GM19238 (cell line): ENCODE measurements at regions not wholly inside any gene's neighbourhood (a gene's known extent, or its start where the extent isn't known, plus 50 kb on each side); places are given as distances from the start of the nearest gene placed in this dataset.

Source experiments
- DNase-seq: peaks from one replicate; pipeline ENCODE4 v3.0.0; 2011; ENCODE audit warnings: low spot score; ENCODE audit not compliant: insufficient read length

DNA sequence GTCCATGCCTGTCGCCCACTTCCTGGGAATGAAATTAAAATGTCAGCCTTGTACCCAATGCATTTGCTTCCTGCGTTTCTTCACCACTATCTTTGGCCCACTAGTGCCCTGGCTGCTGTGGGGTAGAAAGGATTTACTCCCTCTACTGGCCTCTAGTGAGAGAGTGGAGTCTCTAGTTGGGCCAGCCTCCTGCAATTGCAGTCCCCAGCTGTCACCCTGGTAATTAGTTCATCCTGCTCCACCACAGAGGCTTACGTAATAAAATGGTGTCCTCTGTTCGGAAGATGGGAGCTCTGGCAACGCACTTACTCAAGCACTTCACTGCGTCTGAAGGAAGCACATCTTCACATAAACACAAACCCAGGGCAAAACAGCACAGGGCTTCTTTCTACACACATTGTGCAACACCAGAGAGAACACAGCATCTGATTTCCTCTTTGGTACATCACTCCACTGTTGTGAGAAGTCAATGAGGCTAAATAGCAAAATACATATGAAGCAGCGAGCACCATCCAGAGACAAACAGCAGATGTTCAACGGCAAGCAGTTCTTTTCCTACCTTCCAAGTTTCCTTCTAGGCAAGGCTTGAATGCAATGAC, 274.6 kb downstream of the LRATD1 start:
- DNase-seq: no peak

DNA sequence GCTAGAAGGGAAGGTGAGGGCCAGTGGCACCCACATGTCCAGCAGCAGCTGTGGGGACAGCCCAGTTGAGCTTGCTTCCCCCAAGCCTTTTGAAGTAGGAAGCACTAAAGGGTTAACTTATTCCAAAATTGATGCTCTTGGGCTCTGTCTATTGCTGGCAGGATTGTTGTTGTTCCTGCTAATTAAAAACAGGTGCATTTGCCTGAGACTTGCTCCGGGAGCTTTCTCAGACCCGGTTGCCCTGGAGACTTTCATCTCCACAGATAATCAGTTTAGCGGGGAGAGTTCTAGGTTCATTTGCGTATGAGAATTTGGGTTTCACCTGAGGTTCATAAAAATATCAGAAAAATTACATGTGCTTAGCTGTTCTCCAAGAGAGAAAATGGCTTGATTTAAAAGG, 277.3 kb downstream of the LRATD1 start:
- DNase-seq: no peak

DNA sequence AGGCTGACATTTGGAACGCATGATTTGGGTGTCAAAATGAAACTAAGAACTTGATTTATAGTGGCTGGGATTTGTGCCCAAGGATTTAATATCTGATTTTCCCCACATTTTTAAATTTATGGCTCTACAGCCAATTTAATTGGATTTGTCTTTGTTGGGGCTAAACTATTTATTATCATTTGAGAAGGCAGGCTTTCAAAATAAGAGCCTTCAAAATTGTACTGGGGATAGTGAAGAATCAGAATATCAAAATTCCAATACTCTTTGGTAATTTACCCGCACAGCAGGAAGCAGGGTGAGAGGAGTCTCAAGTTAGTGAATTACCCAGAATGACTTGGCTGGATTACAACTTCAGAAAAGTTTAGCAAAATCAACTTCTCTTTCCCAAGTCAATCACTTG, 278.1 kb downstream of the LRATD1 start:
- no peak for DNase-seq

DNA sequence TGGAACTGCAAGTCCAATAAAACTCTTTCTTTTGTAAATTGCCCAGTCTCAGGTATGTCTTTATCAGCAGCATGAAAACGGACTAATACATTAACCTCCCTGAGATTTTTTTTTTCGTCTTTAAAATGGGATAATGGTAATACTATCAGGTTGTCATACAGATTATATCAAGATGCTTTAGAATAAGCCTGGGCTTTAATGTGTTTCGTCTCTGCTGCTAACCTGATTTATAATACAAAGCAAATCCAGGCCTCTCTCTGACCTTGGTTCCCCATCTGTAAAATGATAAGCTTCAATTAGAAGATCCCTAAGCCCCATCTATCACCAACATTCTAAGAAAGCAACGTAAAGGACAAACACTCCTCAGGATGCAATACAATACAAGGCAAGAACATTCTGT, 283.5 kb downstream of the LRATD1 start:
- no peak for DNase-seq

DNA sequence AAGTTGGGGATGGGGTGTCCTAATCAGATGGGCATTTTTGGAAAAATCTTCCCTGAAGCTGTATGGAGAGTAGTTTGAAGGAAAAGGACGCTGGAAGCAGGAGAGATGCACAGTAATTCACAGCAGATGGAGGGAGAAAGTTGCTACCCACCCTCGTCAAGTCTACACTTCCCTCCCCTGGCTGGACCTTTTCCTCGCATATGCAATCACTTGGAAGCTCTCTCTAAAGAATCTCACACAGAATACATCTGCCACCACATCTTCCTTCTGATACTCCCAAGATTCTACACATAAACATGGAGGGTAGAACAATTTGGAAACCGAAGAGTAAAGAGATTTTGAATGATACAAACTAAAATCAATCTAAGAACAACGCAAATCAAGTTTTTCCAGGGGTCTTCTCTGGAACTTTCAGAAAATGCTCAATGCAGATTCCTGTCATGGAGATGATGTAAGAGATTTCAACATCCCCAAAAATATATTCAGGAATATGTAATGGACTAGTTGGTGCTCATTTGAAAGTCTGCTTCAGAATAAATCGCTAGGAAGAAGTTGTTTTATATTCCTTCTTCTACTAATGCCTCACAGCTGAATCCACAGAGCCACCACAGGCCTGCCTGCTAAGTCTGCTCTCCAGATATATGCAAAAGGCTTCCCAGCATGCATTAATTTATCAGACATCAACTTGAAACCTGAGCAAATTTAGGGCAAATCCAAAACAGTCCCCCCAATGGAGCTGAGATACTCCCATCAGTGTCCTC, 291.5 kb downstream of the LRATD1 start:
- no peak for DNase-seq

DNA sequence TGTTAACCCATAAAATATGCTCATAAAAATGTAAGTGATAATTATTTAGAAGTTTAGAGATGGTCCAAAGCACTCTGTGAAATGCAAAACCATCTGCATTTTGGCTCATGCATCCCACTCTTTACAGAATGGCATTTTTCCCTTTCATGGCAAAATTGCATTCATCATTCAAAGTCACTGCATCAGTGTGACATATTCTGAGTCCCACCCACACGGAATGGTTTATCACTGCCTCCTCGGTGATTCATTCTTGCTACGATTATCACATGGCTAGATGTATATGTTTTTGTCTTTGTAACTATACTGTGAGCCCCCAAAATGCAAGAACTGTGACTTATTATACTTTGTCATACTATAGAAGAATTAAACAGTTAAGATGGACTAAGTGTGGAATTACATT, 293.0 kb downstream of the LRATD1 start:
- no peak for DNase-seq

DNA sequence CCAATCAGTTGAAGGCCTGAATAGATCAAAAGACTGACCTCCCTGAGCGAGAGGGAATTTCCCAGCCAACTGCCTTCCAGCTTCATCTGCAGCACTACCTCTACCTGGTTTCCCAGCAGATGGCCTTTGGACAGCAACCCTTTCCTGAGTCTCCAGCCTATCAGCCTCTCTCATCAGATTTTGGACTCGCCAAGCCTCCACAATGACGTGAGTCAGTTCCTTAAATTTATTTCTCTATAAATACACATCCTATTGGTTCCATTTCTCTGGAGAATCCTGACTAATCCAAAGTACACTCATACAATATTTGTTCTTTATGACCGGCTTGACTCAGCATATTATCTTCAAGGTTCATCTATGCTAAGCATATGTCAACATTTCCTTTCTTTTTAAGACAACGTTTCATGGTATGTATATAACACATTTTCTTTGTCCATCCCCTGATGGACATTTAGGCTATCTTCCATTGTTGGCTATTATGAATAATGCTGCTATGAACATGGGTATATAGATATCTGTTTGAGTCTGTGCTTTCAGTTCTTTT, 294.6 kb downstream of the LRATD1 start:
- DNase-seq: no peak

DNA sequence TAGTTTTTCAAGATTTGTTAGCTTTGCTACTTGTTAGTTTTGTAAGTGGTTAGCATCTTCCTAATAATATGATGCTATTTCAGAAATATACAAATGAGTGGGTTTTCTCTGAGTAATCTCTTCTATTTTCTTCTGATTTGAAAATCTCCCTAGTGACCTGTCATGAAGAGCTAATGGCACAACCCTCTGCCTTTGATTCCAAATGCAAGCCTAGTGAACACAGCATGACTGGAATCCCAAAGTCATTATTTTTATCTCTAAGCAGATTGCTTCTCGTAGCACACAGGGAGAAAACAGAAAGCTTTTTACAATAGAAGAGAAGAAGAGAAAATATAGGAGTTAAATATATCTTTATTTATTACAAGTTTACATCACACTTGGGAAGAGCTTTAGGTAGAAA, 295.5 kb downstream of the LRATD1 start:
- no peak for DNase-seq

DNA sequence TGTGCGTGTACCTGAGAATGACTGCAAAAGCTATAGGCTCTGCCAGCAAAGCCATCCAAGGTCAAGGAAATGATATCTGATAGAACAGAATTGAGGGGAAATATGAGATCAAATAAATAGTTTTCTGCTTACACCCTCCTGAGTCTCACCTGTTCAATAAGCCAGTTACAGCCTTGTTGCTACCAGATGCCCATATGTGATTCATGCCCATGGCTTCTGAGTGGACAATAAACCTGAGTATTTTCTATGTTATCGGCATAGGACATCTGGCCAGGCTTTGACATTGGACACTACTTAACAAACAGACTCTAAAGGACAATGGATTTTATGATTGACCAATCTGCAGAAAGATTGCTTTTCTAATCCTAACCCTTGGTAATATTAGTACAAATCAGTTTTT, 297.9 kb downstream of the LRATD1 start:
- DNase-seq: no peak

DNA sequence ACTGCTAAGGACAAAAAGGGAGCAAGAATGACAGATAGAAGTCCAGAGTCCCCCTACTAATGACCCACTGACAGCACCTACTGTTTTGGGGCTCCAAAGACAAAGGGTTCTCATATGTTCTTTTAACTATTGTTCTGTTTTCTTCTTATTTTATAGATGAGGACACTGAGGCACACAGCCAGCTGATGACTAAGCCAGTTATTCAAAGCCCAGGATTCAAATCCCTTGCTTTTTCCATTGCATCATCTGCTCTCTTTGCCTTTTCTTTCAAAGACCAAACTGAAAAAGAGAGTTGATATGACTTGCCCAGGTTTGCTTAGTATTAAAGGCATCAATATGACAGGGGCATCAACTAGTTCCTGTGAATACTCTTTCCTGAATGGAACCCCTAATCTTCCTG, 299.8 kb downstream of the LRATD1 start:
- DNase-seq: no peak

DNA sequence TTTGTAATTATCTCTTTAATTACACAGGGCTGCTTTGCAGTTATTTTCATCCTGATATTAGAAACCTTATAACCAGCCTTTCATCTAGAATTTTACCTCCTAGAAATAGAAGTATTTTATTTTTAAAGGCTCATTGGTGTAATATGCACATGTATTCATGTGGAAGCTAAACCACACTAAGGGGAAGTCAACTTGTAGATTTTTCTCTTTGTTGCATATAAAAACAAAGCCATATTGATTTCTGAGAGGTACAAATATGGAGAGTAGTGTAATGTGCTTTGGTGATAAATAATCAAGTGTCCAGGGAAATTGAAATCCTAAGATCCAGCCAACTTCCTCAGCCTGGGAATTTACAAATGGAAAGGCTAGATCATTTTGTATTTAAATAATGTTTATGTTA, 301.2 kb downstream of the LRATD1 start:
- DNase-seq: no peak

DNA sequence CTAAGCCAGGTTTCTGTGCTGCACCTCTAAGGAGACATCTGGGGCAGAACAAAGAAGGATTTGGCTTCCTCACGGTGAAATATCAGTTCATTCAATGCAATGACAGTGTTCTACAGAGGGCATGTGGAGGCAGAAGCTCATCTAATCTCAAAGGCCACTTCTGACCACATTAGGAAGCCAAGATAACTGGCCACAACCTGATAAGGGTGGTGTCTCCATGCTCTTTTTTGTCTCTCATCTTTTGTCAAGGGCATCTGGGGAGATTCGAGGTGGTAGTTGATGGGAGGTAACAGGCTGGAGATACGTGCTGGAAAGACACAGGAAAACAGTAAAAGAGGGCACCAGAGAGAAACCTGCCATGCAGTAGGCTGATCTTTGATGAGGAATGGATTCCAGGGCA, 303.9 kb downstream of the LRATD1 start:
- no peak for DNase-seq

DNA sequence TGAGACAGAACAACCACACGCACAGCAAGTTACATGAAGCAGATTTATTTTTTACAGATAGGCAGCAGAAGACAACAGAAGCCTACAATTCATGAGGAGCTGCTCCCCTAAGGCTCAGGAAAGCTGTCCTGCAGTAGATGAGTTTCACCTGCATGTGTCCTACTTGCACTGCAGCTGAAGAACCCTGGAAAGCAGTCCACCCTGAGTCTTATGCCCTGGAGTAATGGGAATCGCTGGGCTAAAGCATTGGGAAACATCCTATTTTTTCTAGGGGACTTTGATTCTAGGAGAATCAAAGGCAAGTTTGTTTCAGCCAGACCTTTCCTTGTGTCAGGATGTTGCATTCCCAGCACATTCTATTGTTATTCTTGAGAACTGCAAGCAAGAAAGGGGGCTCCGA, 304.8 kb downstream of the LRATD1 start:
- no peak for DNase-seq

DNA sequence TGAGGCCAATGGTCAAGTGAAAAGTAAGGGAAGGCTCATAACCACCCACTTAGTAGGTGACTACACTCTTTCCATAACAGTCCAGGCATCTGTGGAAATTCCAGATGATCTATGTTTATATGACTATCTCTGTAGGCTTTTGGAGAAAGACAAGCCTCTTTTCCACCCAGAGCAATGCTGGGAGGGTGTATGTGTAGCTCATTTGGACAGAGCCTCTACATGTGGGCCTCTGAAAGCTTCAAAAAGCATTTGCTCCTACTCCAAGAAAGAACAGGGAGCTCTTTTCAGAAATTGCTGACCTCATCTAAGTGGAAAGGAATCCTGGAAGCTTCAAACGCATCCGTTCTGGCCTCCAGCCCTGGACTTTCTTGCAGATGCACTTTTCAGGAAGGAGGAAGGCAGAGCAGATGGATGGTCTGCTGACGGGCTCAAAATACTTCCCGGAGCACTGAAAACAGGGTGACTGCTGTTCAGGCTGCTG, 308.7 kb downstream of the LRATD1 start:
- no peak for DNase-seq

DNA sequence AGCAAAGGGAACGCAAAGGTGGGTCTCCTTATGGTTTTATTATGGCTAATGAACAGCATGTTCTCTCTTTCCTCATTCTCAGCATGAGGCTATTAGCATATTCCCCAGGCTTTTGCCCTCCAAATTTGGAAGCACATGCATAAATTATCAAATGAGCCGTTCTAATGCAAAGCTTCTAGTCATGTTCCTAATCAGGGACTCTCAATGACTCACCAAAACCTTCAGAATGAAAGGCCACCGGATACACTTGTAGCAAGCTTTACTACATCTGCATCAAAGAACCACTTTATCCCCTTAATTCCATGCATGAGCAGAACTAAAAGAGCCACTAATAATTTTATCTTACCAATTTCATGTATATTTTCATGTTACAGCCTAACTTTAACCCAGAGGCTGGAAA, 310.5 kb downstream of the LRATD1 start:
- no peak for DNase-seq

DNA sequence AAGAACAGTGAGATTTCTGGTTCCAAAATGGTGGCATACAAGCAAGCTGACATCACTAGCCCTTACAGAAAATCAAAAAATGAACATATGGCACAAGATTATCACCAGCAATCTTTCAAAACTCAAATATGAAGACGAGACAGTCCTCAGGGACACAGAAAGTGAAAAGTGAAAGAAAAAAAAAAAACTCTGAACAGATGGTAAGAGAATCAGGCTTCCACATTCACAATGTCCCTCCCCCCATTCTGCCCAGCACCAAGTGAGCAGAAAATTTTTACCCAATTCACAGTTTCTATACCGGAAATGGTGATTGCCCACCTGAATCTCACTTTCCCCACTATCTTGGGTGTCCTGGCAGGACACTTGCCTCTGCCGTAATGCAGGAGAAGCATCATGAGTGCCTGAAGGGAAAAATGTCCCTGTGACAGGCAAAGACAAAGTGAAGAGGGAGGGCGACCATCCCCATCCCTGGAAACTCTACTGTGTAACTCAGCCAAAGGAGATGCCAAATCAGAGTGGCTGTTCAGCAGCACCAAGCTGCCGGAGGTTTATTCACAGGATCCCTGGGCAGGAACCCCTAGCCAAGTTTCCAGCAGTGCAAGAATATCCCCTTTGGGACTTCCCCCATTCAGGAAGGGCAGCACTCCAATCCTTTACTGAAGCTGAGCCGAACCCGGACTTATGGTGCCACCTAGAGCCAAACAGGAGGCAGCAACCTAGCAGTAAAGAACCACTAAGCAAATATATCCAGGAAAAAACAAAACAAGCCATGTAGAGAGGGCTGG, 312.2 kb downstream of the LRATD1 start:
- DNase-seq: no peak

DNA sequence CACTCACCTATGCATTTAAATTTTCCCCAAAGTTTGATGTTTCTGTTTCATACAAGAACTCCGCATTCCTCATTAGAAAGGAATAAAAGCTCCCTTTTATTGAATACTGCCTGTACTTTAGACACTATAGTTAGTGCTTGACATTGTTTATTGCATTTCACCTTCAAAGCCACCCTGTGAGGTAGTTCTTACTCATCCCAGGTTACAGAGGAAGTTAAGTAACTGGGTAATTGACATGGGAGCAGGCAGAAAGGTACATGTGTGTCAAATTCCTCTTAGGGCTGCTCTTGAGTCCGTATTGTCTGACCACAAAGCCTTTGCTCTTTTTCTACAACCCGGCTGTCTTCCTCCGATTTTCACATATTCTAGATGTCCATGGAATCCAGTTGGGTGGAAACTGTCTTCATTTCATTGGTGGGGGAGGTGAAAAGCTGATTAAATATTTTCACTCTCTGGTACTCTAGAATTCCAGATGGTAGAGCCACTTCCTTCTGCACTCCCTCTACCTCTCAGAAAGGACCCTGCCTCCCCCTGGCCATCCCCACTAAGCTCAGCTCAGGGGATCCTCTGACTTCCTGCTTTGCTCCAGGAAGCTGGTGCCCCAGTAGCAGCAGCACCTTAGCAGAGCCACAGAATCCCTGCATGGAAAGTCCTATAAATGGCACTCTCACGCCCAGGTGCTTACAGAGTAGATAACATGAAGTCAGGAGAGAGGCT, 319.2 kb downstream of the LRATD1 start:
- no peak for DNase-seq

DNA sequence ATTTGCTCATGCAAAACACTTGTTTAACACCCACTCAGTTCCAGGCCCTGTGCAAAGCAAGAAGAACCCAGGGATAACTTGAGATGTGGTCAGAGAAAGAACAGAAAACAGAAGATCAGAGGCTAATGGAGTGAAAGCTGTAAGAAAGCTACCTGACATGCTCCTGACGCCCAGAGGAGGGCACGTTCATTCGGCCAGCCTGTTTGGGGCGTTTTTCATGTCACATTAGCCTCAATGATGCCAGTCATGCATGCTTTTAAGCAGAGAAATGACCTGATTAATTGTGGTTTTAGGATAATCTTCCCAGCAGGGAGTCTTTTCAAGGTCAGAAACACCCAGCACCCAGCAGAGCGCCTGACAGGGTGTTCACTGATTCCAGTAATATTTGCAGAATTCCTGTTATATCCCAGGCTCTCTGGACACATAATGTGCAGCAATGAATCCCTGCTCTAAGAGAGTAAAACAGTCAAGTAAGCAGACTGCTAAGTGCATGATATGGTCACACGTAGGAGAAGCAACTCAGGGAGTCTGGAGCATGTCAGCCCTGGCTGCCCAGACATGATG, 320.0 kb downstream of the LRATD1 start:
- no peak for DNase-seq

DNA sequence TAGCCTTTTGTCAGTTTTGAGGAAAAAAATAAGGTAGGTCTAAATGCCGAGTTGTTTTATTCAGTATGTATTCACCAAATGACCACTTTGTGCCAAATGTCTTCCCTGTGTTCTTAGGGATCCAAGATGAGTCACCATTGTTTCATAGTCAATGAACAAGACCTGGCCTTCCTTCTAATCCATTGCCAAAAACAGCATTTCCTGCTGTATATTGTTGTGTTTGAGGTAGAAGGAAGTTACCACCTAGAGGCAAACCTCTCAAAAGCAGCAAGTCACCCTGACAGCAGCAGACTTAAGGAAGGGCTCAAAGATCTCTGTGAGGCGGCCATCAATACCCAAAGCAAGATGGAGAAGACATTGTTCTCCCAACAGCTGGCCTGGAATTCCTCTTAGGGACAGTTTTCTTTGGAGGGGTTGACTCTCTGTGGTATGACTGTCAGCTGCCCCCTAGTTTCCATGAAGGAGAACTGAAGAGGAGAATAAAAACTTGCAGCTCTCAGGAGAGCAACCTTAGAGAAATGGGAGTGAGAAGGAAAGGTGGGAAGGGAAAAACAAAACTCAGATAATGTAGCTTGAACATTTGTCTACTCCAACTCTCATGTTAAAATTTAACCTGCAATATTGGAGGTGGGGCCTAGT, 328.3 kb downstream of the LRATD1 start:
- DNase-seq: no peak

DNA sequence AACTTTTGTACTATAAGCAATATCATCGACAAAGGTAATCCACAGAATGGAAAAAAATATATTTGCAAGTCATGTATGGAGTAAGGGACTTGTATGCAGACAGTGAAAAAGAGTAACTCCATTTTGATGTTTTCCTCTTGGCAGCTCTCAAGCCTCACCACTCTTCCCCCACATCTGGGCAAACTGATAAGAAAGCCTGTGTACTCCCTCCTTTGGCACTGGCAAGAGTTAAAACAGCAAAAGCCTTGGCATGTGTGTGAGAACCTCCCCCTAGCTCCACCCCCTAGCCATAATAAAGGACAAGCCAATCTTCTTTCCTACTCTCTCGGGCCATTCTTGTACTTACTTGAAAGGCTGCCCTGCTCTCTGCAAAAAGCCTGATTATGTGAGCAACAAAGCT, 335.2 kb downstream of the LRATD1 start:
- no peak for DNase-seq

DNA sequence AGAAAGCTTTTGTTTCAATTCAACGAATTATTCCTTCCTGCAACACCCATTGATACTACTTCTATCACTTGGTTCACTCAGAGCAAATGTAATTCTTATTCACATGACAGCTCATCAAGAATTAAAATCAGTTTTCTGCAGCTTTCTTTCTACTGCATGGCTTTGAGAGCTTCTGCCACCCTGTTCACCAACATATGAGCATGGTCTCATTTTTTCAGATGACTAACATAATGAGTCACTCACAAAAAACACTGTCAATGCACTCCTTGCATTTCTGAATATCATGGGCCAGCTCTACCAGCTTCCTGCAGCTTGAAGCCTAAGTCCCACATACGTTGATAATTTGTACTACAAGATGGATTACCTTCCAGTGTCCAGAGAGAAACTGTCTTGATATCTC, 342.9 kb downstream of the LRATD1 start:
- no peak for DNase-seq
